Thoracic aorta (tissue), 2 donors: ENCODE measurements at regions not wholly inside any gene's neighbourhood (a gene's known extent, or its start where the extent isn't known, plus 50 kb on each side); places are given as distances from the start of the nearest gene placed in this dataset.

Experiments used
- ATAC-seq: fragments of 150-250 bp; one replicate; pipeline ENCODE4 v1.8.0; 2017; ENCODE audit warnings: low read depth; ENCODE audit not compliant: insufficient number of reproducible peaks, low FRiP score
- DNase-seq: peaks from one replicate; pipeline ENCODE4 v3.0.0-alpha.2; 2020; ENCODE audit warnings: low spot score
- H3K27ac ChIP-seq, 2 donors: fragments of 200-600 bp; sonication (generic); 1 replicate in 1 of 2; 2 replicates in 1 of 2; pipeline ENCODE4 v1.5.1; 2016; ENCODE audit warnings: mild to moderate bottlenecking in 2 of 2, moderate library complexity in 2 of 2
- H3K27me3 ChIP-seq: fragments of 200-600 bp; sonication (generic); replicated peaks from 2 replicates; pipeline ENCODE4 v1.6.0; 2016; ENCODE audit warnings: mild to moderate bottlenecking; ENCODE audit not compliant: insufficient read depth
- H3K36me3 ChIP-seq: fragments of 200-600 bp; sonication (generic); one replicate; pipeline ENCODE4 v1.5.1; 2016
- H3K4me1 ChIP-seq, 2 donors: fragments of 200-600 bp; sonication (generic); 1 replicate in 1 of 2; 2 replicates in 1 of 2; pipeline versions ENCODE4 v1.5.1 to v1.6.0; 2016; ENCODE audit warnings: low read depth in 2 of 2, mild to moderate bottlenecking in 1 of 2; ENCODE audit not compliant: control insufficient read depth in 1 of 2
- H3K4me3 ChIP-seq: fragments of 200-600 bp; sonication (generic); 2 replicates; pipeline ENCODE4 v1.5.1; 2016; ENCODE audit warnings: mild to moderate bottlenecking
- H3K9me3 ChIP-seq: fragments of 200-600 bp; sonication (generic); 2 replicates; pipeline ENCODE4 v1.5.1; 2016
- CTCF ChIP-seq: fragments of 200-600 bp; sonication (generic); IDR thresholded peaks from one replicate; pipeline ENCODE4 v1.5.1; 2019; ENCODE audit warnings: antibody characterized with exemption

GRCh38 chr16:79393127-79393526, 207.4 kb downstream of the MAF start:
- H3K9me3 ChIP-seq = no peaks in the 10 kb centered on the region
- DNase-seq (no peak), ATAC-seq (no peak)
- no peaks in the 10 kb centered on the region for H3K36me3 ChIP-seq
- no peak overlapping the region for H3K27ac ChIP-seq
- no peak for TF ChIP-seq CTCF
- H3K4me1 ChIP-seq = no peaks in the 10 kb centered on the region
- H3K4me3 ChIP-seq = no peak overlapping the region
- no peaks in the 10 kb centered on the region for H3K27me3 ChIP-seq

GRCh38 chr16:79392081-79392480, 208.5 kb downstream of the MAF start:
- Histone ChIP-seq H3K36me3 (no peaks in the 10 kb centered on the region), H3K27me3 (no peaks in the 10 kb centered on the region), H3K27ac (no peak overlapping the region), H3K9me3 (no peaks in the 10 kb centered on the region), H3K4me1 (no peaks in the 10 kb centered on the region), H3K4me3 (no peak overlapping the region)
- ATAC-seq = no peak
- no peak for DNase-seq
- no peak for TF ChIP-seq CTCF

- ATAC-seq = no peak
- no peak for DNase-seq
- H3K36me3 ChIP-seq = no peaks in the 10 kb centered on the region
- H3K4me3 ChIP-seq = no peak overlapping the region
- H3K27ac ChIP-seq = no peak overlapping the region
- no peaks in the 10 kb centered on the region for H3K4me1 ChIP-seq
- H3K9me3 ChIP-seq = no peaks in the 10 kb centered on the region
- no peak for TF ChIP-seq CTCF
- H3K27me3 ChIP-seq = no peaks in the 10 kb centered on the region
These were observed 209.1 kb downstream of the MAF start for GRCh38 chr16:79391395-79391794.

GRCh38 chr16:79390481-79391051, 210.0 kb downstream of the MAF start:
- H3K4me3 ChIP-seq = no peak overlapping the region
- no peaks in the 10 kb centered on the region for H3K9me3 ChIP-seq
- H3K36me3 ChIP-seq = no peaks in the 10 kb centered on the region
- DNase-seq (no peak), ATAC-seq (no peak)
- H3K27me3 ChIP-seq = no peaks in the 10 kb centered on the region
- no peaks in the 10 kb centered on the region for H3K4me1 ChIP-seq
- H3K27ac ChIP-seq = no peak overlapping the region
- TF ChIP-seq CTCF = no peak

GRCh38 chr16:79388396-79388795, 212.1 kb downstream of the MAF start:
- DNase-seq (no peak), ATAC-seq (no peak)
- H3K4me1 ChIP-seq = no peaks in the 10 kb centered on the region

More at GRCh38 chr16:79388396-79388795, 212.1 kb downstream of the MAF start:
- Histone ChIP-seq H3K9me3 (no peaks in the 10 kb centered on the region), H3K27me3 (no peaks in the 10 kb centered on the region), H3K4me3 (no peak overlapping the region), H3K36me3 (no peaks in the 10 kb centered on the region), H3K27ac (no peak overlapping the region)
- no peak for TF ChIP-seq CTCF
